HK-2 (cell line): ENCODE measurements at regions not wholly inside any gene's neighbourhood (a gene's known extent, or its start where the extent isn't known, plus 50 kb on each side); places are given as distances from the start of the nearest gene placed in this dataset.

Experiments
- DNase-seq: peaks from one replicate; pipeline ENCODE4 v3.0.0-alpha.2; 2018; ENCODE audit not compliant: unreplicated experiment

DNA sequence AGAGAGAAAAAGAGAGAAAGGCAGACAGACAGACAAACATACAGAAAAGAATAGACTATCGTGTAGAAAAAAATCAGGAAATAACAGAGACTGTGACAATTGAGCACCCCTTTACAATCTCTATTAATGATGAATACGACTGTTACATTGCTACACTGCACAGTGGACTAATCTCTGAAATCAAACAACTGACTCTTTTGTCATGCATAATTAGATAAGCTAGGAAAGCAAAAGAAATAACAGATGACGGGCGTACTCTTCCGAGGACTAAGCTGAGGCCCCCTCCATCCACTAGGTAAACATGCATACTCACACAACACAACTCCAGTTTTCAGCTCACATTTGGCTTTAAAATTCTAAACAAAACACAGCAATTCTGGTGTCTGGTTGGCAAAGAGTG is 267.0 kb downstream of the NOL4 start:
- DNase-seq, result no peak

DNA sequence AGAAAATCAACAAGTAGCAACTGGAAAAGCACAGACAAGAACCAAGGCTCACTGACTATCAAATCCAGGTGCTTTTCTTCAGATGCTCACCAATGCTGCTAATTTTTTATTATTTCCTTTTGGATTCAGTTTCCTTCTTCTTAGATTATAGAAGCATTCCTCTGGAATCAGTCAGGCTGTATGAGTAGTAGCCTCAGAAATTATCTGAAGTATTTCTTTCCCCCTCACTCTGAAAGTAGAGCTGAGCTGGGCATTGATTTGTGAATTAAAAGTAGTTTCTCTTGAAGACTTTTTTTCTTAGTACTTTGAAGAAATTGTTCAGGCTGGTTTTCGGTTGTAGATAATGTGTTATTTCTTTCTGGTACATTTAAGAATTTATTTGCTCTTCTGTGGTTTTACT is 273.7 kb downstream of the NOL4 start:
- DNase-seq, result no peak

DNA sequence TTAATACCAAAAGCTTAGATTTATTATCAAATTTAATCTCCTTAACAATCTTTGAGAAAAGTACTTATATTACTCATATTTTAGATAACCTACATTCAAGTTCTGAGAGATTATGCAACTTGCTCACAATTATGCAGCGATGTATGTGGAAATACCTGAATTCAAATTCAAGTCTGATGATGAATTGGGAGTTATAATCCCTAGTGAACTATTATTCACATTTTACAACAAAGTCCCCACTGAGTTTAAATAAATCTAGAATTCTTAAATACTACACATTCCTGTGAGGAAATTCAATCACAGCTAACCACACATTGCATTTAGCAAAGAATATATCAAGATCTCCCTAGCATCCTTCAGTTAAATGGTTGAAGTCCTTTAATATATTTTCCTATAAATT is 278.4 kb downstream of the NOL4 start:
- no peak for DNase-seq

DNA sequence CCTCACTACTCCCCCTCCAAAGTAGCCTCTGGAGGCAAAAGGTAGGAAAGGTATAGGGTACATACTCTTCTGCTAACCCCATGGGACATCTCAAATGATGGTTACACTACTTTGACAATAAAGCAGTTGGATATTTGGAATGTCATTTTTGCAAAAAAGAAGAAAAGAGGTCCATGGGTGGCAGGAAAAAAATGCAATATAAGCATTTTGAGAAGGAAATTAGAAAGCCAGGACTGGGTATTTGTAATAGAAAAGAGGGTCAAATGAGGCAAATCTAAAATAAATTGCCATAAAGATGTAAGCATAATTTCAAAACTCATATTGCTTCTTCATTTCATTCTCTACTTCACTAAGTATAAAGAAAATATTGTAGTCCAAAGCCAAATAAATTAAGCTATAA is 280.2 kb downstream of the NOL4 start:
- DNase-seq, result no peak

DNA sequence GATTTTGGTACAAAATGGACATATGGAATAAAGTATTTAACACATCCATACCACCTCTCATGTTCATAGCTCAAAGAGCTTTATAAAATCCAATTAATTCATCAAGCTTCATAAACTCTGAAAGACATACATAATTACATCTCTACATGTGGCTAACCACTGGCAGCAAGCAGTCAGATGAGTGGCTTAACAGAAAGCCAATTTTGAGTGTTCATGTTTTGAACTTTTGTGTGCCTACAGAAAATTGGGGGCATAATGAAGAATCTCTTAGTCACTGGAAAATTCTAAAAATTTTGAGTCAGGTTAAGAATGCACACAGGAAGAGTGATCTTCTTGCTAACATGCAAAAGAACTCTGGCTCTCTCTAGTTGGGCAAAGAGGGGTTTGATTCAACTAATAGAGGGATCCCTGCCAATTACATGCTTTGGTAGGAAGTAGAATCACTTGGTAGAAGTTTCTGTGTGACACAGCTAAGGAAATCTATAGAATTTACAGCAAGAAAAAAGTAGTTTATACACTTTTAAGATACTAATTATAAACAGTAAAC is 287.4 kb downstream of the NOL4 start:
- DNase-seq, result no peak

DNA sequence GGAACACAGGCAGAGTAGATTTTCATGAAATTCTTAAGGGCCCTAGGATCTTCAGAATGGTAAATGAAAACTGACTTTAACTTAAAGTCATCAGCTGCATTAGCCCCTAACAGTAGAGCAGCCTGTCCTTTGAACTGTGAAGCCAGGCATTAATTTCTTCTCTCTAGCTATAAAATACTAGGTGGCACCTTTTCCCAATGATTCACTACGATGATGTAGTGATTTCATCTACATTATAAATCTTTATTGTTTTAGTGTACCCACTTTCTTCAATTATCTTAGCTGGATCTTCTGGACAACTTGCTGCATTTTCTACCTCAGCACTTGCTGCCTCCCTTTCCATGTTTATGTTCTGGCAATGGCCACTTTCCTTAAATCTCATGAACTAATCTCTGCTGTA is 290.5 kb downstream of the NOL4 start:
- no peak for DNase-seq

DNA sequence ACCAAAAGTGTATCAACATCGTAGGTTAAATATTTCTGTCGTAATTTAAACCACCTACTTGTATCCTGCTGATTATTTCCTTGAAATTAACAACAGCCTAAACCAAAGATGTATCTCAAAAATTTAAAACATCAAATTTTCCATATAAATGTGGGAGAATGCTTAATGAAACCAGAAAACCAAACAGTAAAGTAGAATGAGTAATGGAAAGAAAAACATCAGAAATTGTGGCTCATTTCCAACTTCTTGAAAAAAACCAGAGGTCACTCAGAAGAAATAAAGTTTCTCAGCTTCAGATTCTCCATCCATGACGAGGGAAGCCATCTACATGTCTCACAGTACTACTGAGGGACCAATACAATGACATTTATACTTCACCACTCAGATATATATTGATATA is 296.5 kb downstream of the NOL4 start:
- DNase-seq, result no peak

DNA sequence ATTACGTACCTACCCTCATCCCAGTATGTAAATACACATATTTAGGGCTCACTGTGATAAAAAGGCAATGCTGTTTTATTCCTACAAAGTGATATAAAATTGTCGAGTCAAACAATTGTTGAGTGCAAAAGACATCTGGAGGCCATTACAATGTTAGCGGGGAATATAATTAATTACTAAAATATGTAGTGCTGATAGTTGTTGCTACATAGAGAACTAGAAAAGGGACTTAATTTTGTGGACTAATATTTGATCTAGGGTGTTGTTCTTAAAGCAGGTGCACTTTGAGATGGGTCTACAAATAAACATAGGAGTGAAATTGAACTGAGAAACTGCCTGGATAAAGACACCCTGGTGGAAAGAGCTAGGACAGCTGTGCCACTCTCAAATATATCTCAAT is 300.1 kb downstream of the NOL4 start:
- no peak for DNase-seq

DNA sequence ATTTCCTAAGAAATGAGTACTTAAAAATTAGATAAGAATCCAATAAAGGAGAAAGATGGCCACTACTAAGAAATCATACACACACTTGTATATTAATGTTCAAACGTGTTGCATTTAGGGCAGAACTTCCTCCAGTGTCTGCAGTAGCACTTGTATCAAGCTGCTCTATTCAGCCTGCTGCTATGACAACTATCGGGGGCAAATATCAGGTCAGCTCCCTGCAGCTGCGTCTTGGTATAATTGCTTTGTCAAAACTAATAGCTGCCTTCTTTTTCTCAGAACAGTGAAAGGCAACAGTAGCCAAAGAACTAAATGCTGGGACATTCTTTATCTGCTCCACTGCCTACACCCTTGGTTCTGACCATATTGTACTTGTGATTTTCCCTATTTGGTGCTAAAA is 300.7 kb downstream of the NOL4 start:
- DNase-seq, result no peak

DNA sequence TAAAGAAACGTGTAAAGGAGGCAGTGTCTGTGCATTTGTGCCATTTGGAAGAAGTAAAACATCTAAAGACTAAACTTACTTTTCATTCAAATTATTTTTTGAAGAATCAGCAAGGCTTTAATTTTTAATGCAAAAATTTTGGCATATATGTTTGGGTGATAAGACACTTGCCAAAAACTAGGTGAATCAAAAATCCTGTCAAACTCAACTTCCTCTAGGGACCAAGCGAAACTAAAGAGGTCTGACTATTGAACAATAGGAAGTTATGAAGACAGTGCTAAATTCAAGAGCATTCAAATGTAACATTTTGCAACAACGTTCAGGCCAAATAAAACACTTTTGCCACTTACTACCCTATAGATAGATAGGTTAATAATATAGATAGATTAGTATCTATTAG is 306.1 kb downstream of the NOL4 start:
- DNase-seq, result no peak

DNA sequence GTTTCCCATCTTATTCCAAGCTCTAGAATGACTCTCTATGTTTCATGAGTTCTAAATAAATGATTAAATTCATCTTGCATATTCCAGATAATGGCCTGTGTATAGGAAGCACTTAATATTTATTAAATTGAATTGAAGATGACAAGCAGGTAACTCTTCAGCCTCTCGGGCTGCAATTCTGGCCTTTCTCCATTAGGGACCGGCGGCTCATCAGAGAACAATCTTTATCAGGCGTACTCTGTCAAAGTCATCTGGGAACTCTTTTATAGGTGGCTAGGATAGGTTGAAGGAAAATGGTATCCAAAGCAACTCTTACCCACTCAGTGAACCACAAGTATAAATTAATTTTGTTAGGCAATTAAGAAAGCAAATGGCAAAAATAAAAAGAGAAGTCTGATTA is 308.5 kb downstream of the NOL4 start:
- DNase-seq, result no peak

DNA sequence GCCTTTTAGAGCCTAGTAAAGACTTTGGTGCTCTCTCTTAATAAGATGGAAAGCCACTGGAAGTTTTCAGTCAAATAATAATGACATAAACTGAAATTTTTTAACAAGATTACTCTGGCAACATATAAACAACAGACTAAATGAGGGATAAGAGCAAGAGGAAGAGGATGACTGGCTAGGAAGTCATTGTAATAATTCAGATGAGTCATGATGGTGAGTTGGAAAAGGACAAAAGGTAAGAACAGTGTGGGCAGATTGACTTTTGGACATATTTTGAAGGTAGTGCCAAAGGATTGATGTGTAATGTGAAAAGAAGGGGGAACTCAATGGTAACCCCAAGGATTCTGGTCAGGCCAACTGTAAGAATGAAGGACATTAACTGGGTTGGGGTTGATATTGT is 310.3 kb downstream of the NOL4 start:
- DNase-seq, result no peak

DNA sequence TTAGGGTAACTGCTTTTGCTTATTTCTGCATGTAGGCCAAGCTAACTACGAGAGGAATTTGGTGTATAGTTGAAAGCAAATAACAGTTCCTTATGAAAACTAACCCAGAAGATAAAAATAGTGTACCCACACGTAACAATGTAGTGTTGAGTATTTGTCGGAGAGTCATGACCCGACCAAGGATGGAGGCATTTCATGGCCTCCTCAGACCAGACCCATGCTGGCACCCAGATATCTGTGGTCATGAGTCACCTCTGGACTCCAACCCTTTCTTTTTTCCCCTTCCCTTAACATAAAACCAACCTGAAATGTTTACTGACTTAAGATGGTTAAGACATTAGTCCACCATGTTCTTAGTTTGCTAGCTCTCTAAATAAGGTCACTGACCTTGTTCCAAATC is 318.7 kb downstream of the NOL4 start:
- DNase-seq, result no peak

DNA sequence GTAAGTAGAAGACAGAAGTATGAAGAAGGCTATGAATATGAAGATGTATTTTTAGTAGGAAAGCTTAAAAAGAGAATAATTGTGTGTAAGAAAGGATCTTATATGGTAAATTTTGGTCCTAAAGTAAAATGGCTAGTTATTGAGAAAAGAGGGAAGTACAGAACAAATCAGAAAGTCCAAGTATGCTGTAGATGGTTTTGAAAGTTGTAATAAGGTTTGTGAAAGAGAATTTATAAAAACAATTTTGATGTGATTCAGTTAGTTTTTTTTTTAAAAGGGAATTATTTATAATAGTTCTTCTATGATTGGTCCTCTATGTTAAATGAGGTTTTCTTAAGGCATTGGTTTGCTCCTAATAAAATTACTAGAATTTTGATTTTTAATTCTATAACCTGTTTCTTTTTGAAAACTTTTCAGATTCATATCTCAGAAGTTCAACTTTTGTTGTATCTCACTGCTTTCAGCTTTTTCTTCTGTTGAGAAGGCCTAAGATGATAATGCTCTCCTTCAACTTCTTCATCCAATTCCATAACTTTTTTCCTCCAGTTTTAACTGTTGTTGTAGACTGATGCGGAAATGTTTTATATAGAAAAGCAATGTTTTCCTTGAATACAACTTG is 322.7 kb downstream of the NOL4 start:
- DNase-seq, result no peak

DNA sequence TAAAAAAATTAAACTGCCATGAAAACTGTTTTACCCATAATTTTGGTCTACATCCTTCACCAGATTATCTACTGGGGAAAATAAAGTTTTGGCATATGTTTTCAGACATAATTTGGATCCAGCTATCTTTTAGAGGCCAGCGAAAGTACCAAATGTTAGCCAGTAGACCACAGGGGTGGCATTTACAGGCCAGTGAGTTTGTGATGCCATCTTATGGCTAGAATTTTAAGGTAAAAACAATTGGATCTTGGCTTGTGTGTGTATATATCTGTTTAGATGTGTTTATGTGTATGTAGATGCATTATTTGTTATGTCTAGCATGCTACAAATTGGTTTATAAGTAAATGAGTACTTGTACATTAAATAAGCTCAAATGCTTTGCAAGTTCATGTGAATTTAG is 322.6 kb downstream of the ASXL3 start:
- no peak for DNase-seq

DNA sequence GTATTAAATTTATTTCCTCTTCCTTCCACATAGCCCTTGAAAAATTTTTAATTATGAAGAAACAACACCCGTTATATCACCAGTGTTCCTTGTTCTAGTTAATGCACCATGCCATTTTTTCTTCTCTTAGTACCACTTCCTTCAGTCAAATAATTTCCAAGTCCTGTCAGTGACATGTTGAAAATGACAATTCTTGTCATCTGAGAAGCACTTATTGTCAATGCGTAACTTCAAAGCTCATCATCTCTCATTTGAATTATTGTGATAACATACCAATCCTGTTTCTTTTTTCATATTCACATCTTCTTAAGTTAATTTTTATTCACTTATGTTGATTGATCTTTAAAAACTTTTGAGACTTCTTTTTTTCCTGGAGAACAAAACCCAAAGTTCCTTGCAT is 320.4 kb downstream of the ASXL3 start:
- no peak for DNase-seq

DNA sequence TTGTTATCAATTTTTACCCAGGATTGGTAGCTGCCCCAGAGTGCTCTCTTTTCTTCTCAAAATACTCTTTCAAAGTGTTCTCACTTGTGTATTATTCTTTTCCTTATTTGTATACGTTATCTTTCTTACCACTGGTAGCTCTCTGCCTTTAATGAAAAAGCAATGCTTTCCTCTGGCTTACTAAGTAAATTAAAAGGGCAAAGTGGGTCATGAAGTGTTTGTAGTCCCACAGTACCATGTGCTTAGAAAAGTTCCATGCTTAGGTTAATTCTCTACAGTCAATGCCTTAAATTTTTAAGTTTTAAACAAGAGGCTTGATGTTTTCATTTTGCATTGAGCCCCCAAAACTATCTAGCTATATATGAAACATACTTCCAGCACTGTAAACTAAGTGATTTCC is 300.2 kb downstream of the ASXL3 start:
- no peak for DNase-seq

DNA sequence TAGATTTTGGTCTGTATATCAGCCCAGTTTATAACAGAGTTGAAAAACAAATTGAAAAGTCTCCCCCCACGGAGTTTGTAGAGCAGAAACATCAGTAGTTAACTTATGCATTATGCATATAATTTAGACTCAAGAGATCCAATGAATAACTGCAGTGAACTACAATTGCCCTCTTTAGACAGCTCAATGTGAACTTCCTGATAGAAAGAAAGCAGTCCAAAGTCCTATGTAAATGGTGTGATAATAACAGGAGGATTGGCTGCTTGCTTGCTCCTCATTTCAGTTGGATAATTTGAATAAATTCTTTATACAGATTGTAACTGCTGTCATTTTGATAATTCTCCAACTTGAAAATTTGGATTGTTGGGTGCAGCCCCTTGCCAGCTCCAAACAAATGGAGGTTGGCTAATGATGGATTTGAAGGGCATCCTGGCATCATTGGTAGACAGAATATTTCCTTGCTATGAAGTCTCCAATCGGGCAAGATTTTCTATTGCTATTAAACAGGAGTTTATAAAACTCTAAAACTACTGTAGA is 297.1 kb downstream of the ASXL3 start:
- DNase-seq, result no peak

DNA sequence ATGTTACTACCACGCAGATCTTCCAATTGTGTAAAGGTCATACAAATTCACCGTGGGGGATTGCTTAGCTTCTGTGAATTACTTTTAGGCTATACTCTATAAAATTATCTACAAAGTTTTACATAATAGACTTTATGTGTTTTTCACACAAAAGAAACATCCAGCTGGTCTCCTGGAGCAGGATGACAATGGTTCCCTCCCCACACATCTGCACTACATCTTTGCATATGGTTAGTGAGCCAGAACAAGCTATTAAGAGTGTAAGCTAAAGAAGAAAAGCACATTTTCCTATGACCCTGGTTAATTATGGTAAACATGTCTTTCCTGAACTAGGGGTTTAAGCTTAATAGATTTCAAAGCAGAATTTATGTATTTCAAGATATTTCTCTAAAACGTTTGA is 295.1 kb downstream of the ASXL3 start:
- DNase-seq, result no peak

DNA sequence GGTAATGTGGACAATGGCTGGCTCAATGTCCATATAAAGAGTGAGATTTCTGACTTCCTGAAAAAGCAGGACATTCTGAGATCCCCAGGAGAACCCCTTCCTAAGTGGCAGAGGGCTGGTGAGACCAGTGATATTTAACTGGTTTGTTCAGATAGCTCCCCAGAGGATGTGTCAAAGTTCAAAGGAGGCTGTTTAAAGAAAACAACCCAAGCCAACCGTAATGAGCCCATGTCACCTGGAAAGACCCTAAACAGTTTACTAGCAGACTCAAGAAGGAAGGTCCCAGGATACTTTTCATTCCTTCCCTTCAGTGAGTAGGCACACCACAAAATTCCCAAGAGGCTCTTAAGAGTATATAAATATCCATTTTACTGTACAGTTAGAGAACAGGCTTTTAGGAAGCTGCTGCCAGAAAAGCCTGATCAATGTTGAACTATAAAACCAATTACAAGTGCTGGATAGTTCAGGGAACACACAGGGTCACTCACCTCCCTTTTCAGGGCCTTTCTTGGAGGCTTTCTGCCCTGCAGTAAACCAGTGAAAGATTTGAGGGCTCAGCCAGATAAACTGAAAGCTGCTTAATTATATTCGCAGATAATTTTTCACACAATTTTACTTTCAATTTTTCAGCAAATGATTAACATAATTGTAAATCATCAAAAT is 293.5 kb downstream of the ASXL3 start:
- no peak for DNase-seq

DNA sequence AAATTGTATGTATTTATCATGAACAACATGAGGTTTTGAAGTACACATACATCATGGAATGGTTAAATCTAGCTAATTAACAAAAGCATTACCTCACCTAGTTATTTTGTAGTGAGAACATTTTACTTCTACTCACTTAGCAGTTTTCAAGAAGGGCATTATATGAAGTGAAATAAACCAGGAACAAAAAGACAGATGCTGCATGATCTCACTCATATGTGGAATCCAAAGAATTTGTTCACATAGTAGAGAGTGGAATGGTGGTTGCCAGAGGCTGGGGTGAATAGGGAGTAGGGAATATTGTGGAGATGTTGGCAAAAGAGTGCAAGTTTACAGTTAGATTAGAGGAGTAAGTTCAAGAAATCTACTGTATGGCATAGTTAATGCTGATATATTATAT is 292.0 kb downstream of the ASXL3 start:
- DNase-seq, result no peak

DNA sequence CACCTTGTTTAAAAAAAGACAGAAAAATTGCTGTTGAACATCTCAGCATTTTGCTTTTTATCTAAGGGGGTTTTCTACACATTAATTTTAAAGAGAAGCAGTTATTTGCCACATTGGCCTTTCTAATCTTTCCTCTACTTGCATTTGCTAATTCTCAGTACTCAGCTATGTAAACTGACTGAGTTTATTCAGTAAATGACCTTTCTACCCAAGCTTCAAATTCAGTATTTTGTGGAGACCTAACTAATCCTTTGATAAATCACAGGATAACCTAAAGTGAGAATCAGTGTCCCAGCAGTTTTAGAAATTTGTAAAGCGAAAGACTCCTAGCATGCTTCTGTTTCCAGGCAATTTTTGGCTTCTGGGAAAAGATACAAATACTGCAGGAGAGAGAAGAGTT is 288.4 kb downstream of the ASXL3 start:
- DNase-seq, result no peak

DNA sequence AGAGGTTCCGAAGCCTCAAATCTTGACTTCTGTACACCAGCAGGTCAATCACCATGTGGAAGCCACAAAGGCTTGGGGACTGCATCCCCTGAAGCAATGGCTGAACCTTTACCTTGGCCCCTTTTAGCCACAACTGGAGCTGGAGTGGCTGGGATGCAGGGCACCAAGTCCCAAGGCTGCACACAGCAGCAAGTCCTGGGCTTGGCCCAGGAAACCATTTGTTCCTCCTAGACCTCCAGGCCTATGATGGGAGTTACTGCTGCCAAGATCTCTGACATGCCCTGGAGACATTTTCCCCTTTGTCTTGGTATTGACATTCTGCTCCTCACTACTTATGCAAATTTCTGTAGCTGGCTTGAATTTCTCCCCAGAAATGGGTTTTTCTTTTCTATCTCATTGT is 285.9 kb downstream of the ASXL3 start:
- DNase-seq, result no peak

DNA sequence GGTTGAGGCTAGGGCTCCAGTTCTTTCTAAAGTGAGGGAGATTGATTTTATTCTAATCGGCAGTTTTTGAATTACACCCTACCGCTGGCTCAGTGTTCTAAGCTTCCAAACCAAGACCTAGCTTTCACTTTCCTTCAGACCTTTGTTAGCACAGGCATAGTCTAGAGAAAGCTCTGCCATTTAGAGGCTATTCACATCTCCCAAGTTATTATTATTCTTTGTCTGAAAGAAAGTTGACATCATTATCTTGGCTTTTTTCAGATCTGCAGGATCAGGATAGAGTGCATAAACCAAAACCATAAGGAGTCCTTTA is 276.8 kb downstream of the ASXL3 start:
- DNase-seq, result no peak
